ENCODE measurements at regions not wholly inside any gene's neighbourhood (a gene's known extent, or its start where the extent isn't known, plus 50 kb on each side); places are given as distances from the start of the nearest gene placed in this dataset.

GRCh38 chr9:119881898-119882297 is 512.7 kb upstream of the BRINP1 start:
- H3K4me2 ChIP-seq (ENCODE audit: insufficient read depth, low read length): no peak overlapping the region
- no peak for FAIRE-seq
- no peaks in the 10 kb centered on the region for H3K9me1 ChIP-seq (replicated peaks; ENCODE audit: control insufficient read depth, extremely low read depth, insufficient read depth, low read length)
- CTCF ChIA-PET: no interaction called here
- no peaks in the 10 kb centered on the region for H3K27me3 ChIP-seq (ENCODE audit: control insufficient read depth in 2 of 2, insufficient read depth in 2 of 2, low read length in 2 of 2)
- DNase-seq (ENCODE audit: low read depth, low spot score): no peak
- no peak overlapping the region for H2AFZ ChIP-seq (ENCODE audit: low read depth, low read length)
- no peak overlapping the region for H3K9ac ChIP-seq (replicated peaks; ENCODE audit: extremely low read depth, insufficient read depth, low read length)
- no peak overlapping the region for H3K27ac ChIP-seq (ENCODE audit: insufficient read depth, low read depth, low read length)
- POLR2A ChIA-PET: no interaction called here
- BruUV-seq (replicated peaks): no TSS peak
- no peak for TF ChIP-seq GATA2 (IDR thresholded peaks at IDR 0.05; ENCODE audit: insufficient read depth, insufficient read length, low read depth, low read length)
- no peak for TF ChIP-seq EZH2 (IDR thresholded peaks at IDR 0.05; ENCODE audit: borderline replicate concordance, low read depth, low read length, severe bottlenecking)
- no peak for TF ChIP-seq MYC (IDR thresholded peaks at IDR 0.05; ENCODE audit: low read depth, low read length)
- no peaks in the 10 kb centered on the region for H3K36me3 ChIP-seq (ENCODE audit: control insufficient read depth in 2 of 2, extremely low read depth in 1 of 2, insufficient read depth in 2 of 2, low read length in 2 of 2)
- no peak overlapping the region for H3K4me3 ChIP-seq (replicated peaks in 1 of 3; ENCODE audit: insufficient read depth in 1 of 3, low read depth in 1 of 3, low read length in 3 of 3)
- intact Hi-C loops (cut with micrococcal nuclease): no loop called here
- H3K4me1 ChIP-seq (ENCODE audit: control insufficient read depth, extremely low read depth, insufficient read depth, low read length): no peaks in the 10 kb centered on the region
- H3K79me2 ChIP-seq (ENCODE audit: control insufficient read depth, insufficient read depth, low read length): no peaks in the 10 kb centered on the region
- no peaks in the 10 kb centered on the region for H4K20me1 ChIP-seq (replicated peaks; ENCODE audit: control insufficient read depth, extremely low read depth, insufficient read depth, low read length)
- no peaks in the 10 kb centered on the region for H3K9me3 ChIP-seq (replicated peaks; ENCODE audit: control insufficient read depth, insufficient read depth, low read length)
- dilution Hi-C loops (cut with MboI; ENCODE audit: extremely low pct_ligation_motif_present, low sequenced_read_pairs): no loop called here

- H3K27me3 ChIP-seq (ENCODE audit: control insufficient read depth in 2 of 2, insufficient read depth in 2 of 2, low read length in 2 of 2): no peaks in the 10 kb centered on the region
- H3K4me2 ChIP-seq (ENCODE audit: insufficient read depth, low read length): no peak overlapping the region
- TF ChIP-seq POLR2A (IDR thresholded peaks at IDR 0.05; ENCODE audit: low read depth, low read length) (no peak), GATA2 (IDR thresholded peaks at IDR 0.05; ENCODE audit: insufficient read depth, insufficient read length, low read depth, low read length) (no peak), MAX (IDR thresholded peaks at IDR 0.05; ENCODE audit: insufficient read depth, insufficient read length) (no peak), MYC (IDR thresholded peaks at IDR 0.05; ENCODE audit: low read depth, low read length) (no peak), FOS (IDR thresholded peaks at IDR 0.05; ENCODE audit: borderline replicate concordance, insufficient read depth, low read length) (no peak), CTCF (IDR thresholded peaks at IDR 0.05; ENCODE audit: extremely low read depth in 1 of 2, insufficient read depth in 1 of 2, low read depth in 1 of 2, low read length in 2 of 2) (no peak)
- no peak overlapping the region for H3K4me3 ChIP-seq (replicated peaks in 1 of 3; ENCODE audit: insufficient read depth in 1 of 3, low read depth in 1 of 3, low read length in 3 of 3)
- no TSS peak for BruUV-seq (replicated peaks)
- no peaks in the 10 kb centered on the region for H3K79me2 ChIP-seq (ENCODE audit: control insufficient read depth, insufficient read depth, low read length)
- no peak for FAIRE-seq
- dilution Hi-C loops (cut with MboI; ENCODE audit: extremely low pct_ligation_motif_present, low sequenced_read_pairs): no loop called here
- DNase-seq (ENCODE audit: low read depth, low spot score): no peak
- H3K9me3 ChIP-seq (replicated peaks; ENCODE audit: control insufficient read depth, insufficient read depth, low read length): no peaks in the 10 kb centered on the region
- no peak overlapping the region for H3K9ac ChIP-seq (replicated peaks; ENCODE audit: extremely low read depth, insufficient read depth, low read length)
- no peaks in the 10 kb centered on the region for H3K9me1 ChIP-seq (replicated peaks; ENCODE audit: control insufficient read depth, extremely low read depth, insufficient read depth, low read length)
- H2AFZ ChIP-seq (ENCODE audit: low read depth, low read length): no peak overlapping the region
- CTCF ChIA-PET: no interaction called here
- H3K36me3 ChIP-seq (ENCODE audit: control insufficient read depth in 2 of 2, extremely low read depth in 1 of 2, insufficient read depth in 2 of 2, low read length in 2 of 2): no peaks in the 10 kb centered on the region
- intact Hi-C loops (cut with micrococcal nuclease): no loop called here
- H3K4me1 ChIP-seq (ENCODE audit: control insufficient read depth, extremely low read depth, insufficient read depth, low read length): no peaks in the 10 kb centered on the region
- no peaks in the 10 kb centered on the region for H4K20me1 ChIP-seq (replicated peaks; ENCODE audit: control insufficient read depth, extremely low read depth, insufficient read depth, low read length)
- H3K27ac ChIP-seq (ENCODE audit: insufficient read depth, low read depth, low read length): no peak overlapping the region
- POLR2A ChIA-PET: no interaction called here
Observed at GRCh38 chr9:119880361-119880760, 511.1 kb upstream of the BRINP1 start.

Data from endothelial cell of umbilical vein (primary cell).